Spinal cord (tissue), 9 donors: ENCODE measurements at regions not wholly inside any gene's neighbourhood (a gene's known extent, or its start where the extent isn't known, plus 50 kb on each side); places are given as distances from the start of the nearest gene placed in this dataset.

Source experiments
- DNase-seq, 6 donors: peaks; one replicate each; pipeline versions ENCODE4 v3.0.0 to v3.0.0-alpha.2; 2013 to 2015; ENCODE audit warnings: low spot score in 6 of 6, low read depth in 4 of 6
- H3K27ac ChIP-seq: one replicate; pipeline ENCODE4 v1.5.1; 2013; ENCODE audit warnings: low read depth, low read length, control low read depth
- H3K27me3 ChIP-seq: one replicate; pipeline ENCODE4 v1.6.1; 2013; ENCODE audit warnings: low read length; ENCODE audit not compliant: control insufficient read depth, insufficient read depth
- H3K36me3 ChIP-seq: one replicate; pipeline ENCODE4 v1.6.1; 2013; ENCODE audit warnings: low read length; ENCODE audit not compliant: control insufficient read depth, insufficient read depth
- H3K4me1 ChIP-seq: one replicate; pipeline ENCODE4 v1.6.1; 2013; ENCODE audit warnings: low read length; ENCODE audit not compliant: control insufficient read depth, insufficient read depth
- H3K4me3 ChIP-seq: one replicate; pipeline ENCODE4 v1.5.1; 2013; ENCODE audit warnings: low read depth, low read length, control low read depth
- H3K9me3 ChIP-seq: one replicate; pipeline ENCODE4 v1.6.1; 2013; ENCODE audit warnings: low read length; ENCODE audit not compliant: control insufficient read depth, insufficient read depth
- WGBS: methylation state at CpG from one replicate; pipeline ENCODE4 v1.1.5; 2013; ENCODE audit warnings: missing lambda C conversion rate; ENCODE audit not compliant: insufficient coverage; 5-methylcytosine and 5-hydroxymethylcytosine counted together
- donor health status: healthy.

DNA sequence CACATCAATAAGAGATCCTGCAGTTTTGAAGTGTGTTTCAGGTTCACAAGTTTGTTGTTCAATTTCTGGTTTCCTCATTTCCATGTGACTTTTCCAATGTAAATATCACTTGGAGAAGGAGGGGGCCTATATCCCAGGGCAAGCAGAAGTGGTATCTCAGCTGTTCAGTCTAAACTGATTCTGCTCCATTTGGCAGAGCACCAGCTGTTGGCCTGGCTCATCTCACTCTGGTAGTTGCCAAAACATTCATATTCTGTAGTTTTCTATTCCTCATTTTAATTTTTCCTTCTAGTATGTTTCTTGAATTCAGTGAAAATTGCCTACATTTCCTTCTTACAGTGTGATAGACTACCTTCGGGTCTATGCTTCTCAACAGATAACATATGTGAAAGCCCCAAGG, 101.8 kb upstream of the TAC1 start:
- Histone ChIP-seq H3K36me3 (no peaks in the 10 kb centered on the region), H3K27me3 (no peaks in the 10 kb centered on the region), H3K27ac (no peak overlapping the region), H3K4me1 (no peaks in the 10 kb centered on the region), H3K4me3 (no peak overlapping the region), H3K9me3 (no peaks in the 10 kb centered on the region)
- no CpG with 5 or more reads among the region's 1 CpG for WGBS
- DNase-seq: peak in 1 of 6 donors; percentile 53

DNA sequence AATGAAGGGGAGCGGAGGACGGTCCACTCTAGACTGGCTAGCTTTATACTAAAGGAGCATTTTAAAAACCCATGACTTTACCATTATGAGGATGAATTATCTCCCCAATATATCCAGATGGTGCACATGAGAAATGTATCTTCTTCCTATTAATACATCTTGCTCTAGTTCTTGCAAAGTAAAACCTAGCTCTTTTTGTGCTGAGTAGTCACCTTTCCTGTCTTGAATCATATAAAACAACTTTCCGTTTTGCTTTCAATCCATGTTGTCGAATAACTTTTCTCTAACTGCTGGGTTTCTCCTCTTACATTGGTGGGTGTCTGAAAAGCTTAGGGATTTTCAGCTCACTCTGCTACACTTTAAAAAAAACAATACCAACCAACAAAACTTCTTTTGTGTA, 96.3 kb upstream of the TAC1 start:
- Histone ChIP-seq H3K27me3 (no peaks in the 10 kb centered on the region), H3K9me3 (no peaks in the 10 kb centered on the region), H3K4me3 (no peak overlapping the region), H3K36me3 (no peaks in the 10 kb centered on the region), H3K4me1 (no peaks in the 10 kb centered on the region), H3K27ac (no peak overlapping the region)
- no CpG with 5 or more reads among the region's 4 CpGs for WGBS
- DNase-seq: no peak

DNA sequence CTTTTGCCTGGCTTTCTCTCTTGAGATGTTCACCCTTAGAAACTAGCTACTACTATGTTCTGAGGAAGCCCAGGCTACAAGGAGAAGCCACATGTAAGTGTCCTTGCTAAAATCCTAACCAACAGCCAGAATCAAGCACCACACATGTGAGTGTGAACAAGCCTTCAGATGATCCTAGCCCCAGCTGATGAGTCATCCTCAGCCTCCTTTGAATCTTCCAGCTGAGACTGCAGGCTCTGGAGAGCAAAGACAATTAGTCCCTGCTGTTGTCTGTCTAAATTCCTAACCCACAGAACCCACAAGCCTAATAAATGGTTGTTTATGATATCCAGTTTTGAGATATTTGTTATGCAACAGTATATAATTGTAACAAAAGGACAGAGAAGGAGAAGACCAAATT, 92.8 kb upstream of the TAC1 start:
- no peaks in the 10 kb centered on the region for H3K4me1 ChIP-seq
- no peaks in the 10 kb centered on the region for H3K36me3 ChIP-seq
- H3K27ac ChIP-seq: no peak overlapping the region
- DNase-seq: no peak
- no peaks in the 10 kb centered on the region for H3K9me3 ChIP-seq
- no peak overlapping the region for H3K4me3 ChIP-seq
- no peaks in the 10 kb centered on the region for H3K27me3 ChIP-seq

DNA sequence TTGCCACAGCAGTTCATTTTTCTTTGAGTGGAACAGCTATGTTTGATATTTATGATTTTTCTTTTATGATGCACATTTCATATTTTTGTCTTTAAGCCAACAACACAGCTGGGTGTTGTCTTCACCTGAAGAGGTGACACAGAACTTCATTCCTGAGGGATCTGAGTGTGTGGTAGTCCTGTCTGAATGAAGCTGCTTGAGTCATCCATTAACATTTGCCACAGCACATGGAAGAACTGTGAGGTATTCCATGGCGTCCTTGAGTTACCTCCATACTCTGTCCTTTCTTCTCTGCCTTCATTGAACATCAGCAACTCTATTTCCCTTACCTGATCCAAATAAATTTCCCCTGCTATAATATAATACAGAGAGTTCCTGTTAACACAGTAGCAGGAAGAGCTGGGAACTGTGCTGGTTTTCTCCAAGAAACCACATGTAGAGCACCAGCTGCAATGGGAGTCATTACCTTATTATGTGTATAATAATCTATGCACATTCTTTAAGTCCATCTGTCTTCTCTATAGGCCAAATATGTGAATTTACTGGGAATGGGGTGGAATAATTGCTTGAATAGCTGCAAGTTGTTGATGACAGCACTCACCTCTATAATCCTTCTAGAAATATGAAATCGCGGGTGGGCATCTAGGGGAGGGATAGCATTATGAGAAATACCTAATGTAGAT, 72.4 kb upstream of the TAC1 start:
- Histone ChIP-seq H3K4me3 (no peak overlapping the region), H3K27me3 (no peaks in the 10 kb centered on the region), H3K36me3 (no peaks in the 10 kb centered on the region), H3K9me3 (no peaks in the 10 kb centered on the region), H3K27ac (no peak overlapping the region), H3K4me1 (no peaks in the 10 kb centered on the region)
- no CpG with 5 or more reads among the region's 3 CpGs for WGBS
- no peak for DNase-seq

DNA sequence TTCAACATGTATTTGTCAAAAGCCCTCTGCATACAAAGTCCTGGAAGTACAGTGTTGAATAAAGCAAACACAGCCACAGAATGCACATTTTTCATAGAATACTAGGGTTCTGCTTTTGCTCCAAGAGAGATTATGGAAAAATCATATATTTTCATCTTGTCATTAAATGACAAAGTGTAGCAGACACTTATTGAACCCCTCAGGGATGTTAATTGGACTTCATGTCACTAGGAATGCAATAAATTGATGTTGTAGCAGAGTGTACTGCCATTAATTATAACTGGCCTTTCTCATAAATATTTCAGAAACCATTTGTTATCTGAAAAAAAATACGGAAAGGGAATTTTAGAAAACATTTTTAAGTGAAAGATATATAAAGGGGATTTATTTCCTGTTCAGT, 64.5 kb upstream of the TAC1 start:
- WGBS: no CpG with 5 or more reads among the region's 1 CpG
- no peaks in the 10 kb centered on the region for H3K27me3 ChIP-seq
- no peak overlapping the region for H3K4me3 ChIP-seq
- H3K4me1 ChIP-seq: no peaks in the 10 kb centered on the region
- no peak overlapping the region for H3K27ac ChIP-seq
- peak in 1 of 6 donors; percentile 11 for DNase-seq
- no peaks in the 10 kb centered on the region for H3K36me3 ChIP-seq
- no peaks in the 10 kb centered on the region for H3K9me3 ChIP-seq

DNA sequence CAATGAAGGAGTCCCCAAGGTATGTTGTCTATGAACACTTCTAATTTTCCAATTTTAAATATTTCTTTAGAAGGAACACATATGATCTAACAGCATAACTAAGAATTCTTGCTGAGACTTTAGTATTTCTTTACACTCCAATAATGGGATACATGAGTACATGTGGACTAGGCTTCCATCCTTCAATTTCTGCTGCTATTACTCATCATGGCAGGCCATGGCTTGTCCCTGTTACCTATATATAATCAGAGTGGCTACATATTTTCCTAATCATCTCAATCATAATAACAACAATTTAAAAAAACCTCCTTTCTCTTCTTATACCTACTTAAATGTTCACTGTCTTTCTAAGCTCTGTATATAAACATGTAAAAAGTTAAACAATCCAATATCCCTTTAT, 60.3 kb upstream of the TAC1 start:
- Histone ChIP-seq H3K4me1 (no peaks in the 10 kb centered on the region), H3K4me3 (no peak overlapping the region), H3K36me3 (no peaks in the 10 kb centered on the region), H3K27me3 (no peaks in the 10 kb centered on the region), H3K9me3 (no peaks in the 10 kb centered on the region), H3K27ac (no peak overlapping the region)
- DNase-seq: no peak

DNA sequence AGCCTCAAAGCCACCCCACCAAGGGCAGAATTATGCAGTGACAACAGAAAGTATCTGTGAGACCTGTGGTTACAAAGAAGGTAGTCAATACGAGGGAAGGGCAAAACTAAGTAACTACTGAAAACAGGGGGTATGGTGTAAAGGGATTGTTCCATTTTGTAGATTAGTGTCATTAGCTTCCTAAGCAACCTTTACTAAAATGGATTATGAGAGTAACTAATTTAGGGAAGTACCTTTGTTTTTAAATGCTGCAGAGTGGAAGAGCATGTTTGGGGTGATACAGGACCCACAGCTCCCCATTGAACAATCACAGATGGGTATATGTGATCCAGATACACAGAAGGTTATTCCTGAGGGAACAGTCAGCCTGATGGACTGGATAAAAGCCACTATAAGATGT, 51.3 kb upstream of the TAC1 start:
- no peaks in the 10 kb centered on the region for H3K9me3 ChIP-seq
- H3K27me3 ChIP-seq: no peaks in the 10 kb centered on the region
- no peak for DNase-seq
- no peak overlapping the region for H3K27ac ChIP-seq
- no peaks in the 10 kb centered on the region for H3K36me3 ChIP-seq
- H3K4me1 ChIP-seq: no peaks in the 10 kb centered on the region
- WGBS: no CpG with 5 or more reads among the region's 1 CpG
- H3K4me3 ChIP-seq: no peak overlapping the region
